GM18519 (cell line): ENCODE measurements at regions not wholly inside any gene's neighbourhood (a gene's known extent, or its start where the extent isn't known, plus 50 kb on each side); places are given as distances from the start of the nearest gene placed in this dataset.

Source experiments
- ATAC-seq: cut with Tn5 transposase; IDR thresholded peaks from one replicate; pipeline ENCODE4 v1.9.1; 2021; ENCODE audit warnings: mild to moderate bottlenecking, moderate library complexity; ENCODE audit not compliant: unreplicated experiment, low FRiP score

GRCh38 chr16:66081775-66082366 lies 284.6 kb upstream of the CDH5 start:
- no peak for ATAC-seq

GRCh38 chr16:66079671-66080334 lies 286.7 kb upstream of the CDH5 start:
- no peak for ATAC-seq

GRCh38 chr16:66070140-66070917 lies 296.2 kb upstream of the CDH5 start:
- ATAC-seq: no peak

DNA sequence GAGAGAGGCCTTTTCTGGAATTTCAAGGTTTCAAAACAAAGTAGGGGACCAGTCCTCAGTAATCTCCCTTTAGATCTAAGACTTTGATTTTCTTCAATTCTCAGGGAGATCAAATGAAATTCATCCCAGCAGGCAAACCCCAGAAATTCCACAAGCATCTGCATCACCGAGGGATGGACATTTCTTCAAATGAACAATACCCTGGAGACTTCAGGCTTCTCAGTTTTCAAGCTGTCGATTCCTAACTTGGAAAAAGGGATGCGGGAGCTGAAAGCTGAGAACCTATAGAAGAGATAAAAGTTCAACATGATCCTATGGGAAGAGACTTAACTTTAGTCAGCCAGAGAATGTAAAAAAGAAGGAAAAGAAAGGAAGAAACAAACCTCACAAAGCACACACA lies 296.9 kb upstream of the CDH5 start:
- no peak for ATAC-seq

DNA sequence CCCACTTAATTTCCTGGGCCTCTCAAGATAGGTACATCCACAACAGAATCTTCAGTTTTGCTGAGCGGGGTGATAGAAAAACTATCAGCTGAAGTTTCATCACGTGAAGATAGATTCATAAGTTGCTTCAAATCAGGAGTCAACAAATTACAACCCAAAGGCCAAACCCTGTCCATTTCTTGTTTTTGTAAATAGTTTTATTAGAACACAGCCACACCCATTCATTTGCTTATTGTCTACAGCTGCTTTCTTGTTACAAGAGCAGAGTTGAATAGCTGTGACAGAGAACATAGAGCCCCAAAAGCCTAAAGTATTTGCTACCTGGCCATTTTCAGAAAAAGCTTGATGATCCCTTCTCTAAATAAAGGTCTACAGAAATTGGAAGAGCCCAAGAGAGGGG lies 300.1 kb upstream of the CDH5 start:
- ATAC-seq: no peak

GRCh38 chr16:66065925-66066324 lies 300.6 kb upstream of the CDH5 start:
- no peak for ATAC-seq

- ATAC-seq: no peak
These were observed 301.5 kb upstream of the CDH5 start for GRCh38 chr16:66064801-66065530.

DNA sequence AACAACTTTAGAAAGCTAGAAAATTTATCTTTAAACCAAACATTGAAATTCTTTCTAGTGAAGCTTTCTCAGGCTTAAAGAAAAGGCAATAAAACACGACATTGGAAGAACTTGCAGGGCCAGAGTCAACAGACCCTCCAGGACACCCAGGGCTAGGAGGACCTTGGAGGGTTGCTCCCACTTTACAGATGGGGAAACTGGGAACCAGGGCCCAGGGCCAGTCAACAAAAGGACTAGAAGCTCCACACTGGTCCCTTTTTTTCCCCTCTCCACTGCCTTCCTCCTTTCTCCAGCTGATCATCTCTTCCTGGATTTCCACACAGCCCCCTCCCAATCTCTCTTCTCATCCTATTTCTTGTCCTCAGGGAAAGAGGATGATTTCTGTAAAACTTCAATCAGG lies 307.7 kb upstream of the CDH5 start:
- no peak for ATAC-seq

- ATAC-seq: no peak
These were observed 308.3 kb upstream of the CDH5 start for GRCh38 chr16:66058172-66058691.

- ATAC-seq: no peak
These were observed 309.4 kb upstream of the CDH5 start for GRCh38 chr16:66057057-66057456.

DNA sequence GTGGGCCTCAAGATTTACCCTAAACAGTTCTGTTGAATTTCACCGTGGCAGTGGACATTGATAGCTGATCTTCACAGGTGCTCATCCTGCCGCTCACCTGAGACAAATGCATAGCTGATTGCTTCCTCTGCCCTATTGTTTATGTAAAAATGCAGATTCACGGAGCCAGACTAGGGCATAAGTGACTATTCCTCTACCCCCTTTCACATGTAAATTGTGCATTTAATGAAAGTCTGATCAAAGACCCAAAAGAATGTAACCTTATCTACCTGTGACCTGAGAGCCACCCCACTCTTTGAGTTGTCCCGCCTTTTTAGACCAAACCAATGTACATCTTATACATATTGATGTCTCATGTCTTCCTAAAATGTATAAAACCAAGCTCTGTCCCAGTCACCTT lies 312.4 kb upstream of the CDH5 start:
- ATAC-seq: no peak

DNA sequence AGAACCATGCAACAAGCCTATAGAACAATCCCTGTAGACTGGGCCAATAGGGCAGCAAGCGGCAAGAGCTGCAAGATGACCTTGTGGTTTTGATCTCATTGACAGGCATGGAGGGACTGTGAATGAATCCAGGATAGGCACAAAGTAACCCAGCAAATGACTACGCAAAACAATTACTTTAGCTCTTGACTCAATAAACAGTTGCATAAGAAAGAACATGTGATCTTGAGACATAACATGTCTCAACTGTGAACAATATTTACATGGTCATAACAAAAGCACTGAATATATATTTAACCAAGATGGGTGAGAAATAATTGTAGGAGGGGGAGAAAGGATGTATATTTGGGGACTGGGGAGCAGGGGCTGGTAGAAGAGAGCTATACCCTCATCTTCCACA lies 313.7 kb upstream of the CDH5 start:
- ATAC-seq: no peak

DNA sequence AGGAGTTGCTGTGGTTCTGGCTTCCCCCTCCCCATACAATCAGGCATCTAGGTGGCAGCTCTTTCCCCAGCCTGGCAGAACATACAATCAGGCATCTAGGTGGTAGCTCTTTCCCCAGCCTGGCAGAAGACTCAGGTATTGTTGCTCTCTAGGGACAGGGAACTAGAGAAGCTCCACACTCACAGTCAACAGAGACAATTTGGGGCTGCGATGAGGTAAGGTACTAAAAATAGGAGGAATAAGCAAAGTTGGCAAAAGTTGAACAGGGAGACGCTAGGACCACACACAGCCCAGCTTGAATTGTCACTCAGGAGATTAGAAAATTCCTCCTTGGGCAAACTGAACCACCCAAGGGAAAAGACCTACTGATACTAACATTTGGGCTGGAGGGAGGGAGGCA lies 315.5 kb upstream of the CDH5 start:
- no peak for ATAC-seq

GRCh38 chr16:66049865-66050264 lies 316.6 kb upstream of the CDH5 start:
- no peak for ATAC-seq

DNA sequence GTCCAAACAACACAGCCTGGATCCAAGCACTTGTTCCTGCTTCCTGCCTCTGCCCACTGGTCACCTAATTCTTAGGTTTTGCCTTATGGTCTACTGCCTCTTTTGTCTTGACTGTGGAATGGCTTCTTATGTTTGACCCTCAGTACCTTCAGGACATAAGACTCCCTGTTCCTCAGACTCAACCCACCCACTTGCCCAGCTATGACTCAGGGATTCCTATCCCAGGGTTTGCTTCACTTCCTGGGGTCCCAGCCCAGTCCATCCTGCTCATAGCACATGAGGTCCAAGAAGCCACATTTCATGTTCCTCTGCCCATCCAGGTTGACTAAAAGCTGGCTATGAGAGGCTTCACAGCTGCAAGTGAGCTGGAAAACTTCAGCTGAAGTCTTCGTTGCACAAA lies 320.9 kb upstream of the CDH5 start:
- no peak for ATAC-seq

- ATAC-seq: no peak
These were observed 321.9 kb upstream of the CDH5 start for GRCh38 chr16:66044556-66044955.

GRCh38 chr16:66044089-66044488 lies 322.4 kb upstream of the CDH5 start:
- no peak for ATAC-seq

GRCh38 chr16:66043326-66043725 lies 323.2 kb upstream of the CDH5 start:
- no peak for ATAC-seq

DNA sequence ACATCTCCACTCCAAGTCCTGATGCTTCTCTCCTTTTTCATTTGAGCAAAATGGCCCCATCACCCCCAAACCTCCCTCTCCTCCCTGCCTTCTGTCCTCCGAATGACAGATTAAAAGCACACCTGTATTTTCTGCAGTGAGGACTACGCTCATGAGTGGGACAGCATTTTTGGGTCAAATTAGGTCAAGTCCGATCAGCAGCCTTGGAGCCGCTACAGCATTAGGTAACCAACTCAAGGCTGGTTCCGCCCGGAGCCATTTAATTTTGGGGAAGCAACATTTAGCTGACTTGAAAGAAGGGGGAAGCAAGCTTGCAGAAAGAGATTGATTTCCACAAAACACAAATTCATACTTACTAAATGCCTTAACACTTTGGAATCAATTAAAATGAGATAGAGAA lies 324.1 kb upstream of the CDH5 start:
- ATAC-seq: no peak

GRCh38 chr16:66041907-66042306 lies 324.6 kb upstream of the CDH5 start:
- ATAC-seq: no peak

GRCh38 chr16:66039793-66040192 lies 326.7 kb upstream of the CDH5 start:
- ATAC-seq: no peak
